ENCODE measurements at regions not wholly inside any gene's neighbourhood (a gene's known extent, or its start where the extent isn't known, plus 50 kb on each side); places are given as distances from the start of the nearest gene placed in this dataset.
"Not testable (repeated sequence)": the region's sequence is repeated elsewhere in the genome, so short reads cannot be mapped to it uniquely, and the experiment has no call there.

DNA sequence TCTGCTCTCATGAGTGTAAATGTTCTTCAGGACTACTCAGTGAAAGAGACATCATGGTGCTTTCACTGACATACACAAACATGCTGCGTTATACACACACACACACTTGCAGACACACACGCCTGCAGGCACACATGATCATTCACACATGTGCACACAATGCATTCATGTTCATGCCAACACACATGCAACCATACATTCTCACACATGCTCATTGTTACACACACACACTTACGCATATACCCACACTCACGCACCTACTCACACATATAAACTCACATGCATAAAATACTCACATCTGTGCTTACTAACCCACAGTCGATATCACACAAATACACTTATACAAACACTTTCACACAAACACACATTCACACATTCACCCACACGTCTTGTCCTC is 241.6 kb downstream of the LMX1A start:
- ATAC-seq (no peak), DNase-seq (no peak)
- H3K27ac ChIP-seq, result no peak overlapping the region
- no peak overlapping the region for H3K4me3 ChIP-seq
- H3K36me3 ChIP-seq, result no peaks in the 10 kb centered on the region
- peaks cover 0 to 5% (median 0%) of the 10 kb centered on the region in 12 donors for H3K4me1 ChIP-seq
- WGBS, 4 donors, result 73 to 80% (median 78%) methylated on average over 6 of the region's 6 CpGs
- H3K9me3 ChIP-seq, result no peaks in the 10 kb centered on the region
- no peak for TF ChIP-seq POLR2A (IDR thresholded peaks at IDR 0.05)
- TF ChIP-seq, protein P1, sequence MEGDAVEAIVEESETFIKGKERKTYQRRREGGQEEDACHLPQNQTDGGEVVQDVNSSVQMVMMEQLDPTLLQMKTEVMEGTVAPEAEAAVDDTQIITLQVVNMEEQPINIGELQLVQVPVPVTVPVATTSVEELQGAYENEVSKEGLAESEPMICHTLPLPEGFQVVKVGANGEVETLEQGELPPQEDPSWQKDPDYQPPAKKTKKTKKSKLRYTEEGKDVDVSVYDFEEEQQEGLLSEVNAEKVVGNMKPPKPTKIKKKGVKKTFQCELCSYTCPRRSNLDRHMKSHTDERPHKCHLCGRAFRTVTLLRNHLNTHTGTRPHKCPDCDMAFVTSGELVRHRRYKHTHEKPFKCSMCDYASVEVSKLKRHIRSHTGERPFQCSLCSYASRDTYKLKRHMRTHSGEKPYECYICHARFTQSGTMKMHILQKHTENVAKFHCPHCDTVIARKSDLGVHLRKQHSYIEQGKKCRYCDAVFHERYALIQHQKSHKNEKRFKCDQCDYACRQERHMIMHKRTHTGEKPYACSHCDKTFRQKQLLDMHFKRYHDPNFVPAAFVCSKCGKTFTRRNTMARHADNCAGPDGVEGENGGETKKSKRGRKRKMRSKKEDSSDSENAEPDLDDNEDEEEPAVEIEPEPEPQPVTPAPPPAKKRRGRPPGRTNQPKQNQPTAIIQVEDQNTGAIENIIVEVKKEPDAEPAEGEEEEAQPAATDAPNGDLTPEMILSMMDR (IDR thresholded peaks at IDR 0.05), result no peak
- intact Hi-C loops (cut with DNase I), result no loop called here
- H3K27me3 ChIP-seq, result peaks cover 0 to 67% (median 24%) of the 10 kb centered on the region in 9 donors

DNA sequence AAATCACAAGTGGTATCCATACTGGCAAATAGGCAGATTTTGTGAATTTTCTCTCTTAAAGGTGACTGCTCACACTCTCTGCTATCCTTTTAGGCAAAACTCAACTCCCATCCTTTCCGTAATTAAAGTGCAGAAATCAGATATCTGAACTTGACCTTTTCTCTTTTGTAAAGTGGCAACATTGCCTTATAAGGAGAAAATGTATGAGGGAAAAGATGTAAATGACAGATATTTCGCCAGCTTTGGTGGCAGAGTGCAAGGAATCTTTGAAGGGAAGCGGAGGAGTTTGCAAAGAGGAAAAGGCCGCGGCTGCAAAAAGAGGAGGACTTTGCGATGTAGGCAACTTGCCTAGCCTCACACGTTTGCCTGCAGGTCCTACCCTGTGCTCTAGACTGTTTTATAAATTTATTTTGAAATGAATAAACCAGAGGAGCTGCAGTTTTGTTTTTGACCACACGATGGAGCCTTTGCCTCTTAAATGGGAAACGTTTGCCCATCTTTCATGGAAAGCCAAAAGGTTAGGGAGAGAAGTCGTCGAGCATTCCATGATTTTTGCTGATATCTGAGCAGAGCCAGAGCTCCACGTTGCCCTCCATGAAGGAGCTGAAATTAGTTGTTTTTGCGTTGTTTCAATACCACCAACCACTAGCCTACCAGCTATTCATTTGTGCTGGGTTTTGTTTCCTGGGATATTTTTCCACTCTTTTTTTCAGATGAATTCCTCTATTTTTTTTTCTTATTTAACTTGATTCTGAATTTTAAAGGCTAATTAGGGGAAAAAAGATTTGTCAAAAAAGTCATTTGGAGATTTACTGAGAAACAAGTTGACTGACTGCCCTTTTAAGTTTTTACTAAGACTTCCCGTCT is 242.3 kb downstream of the LMX1A start:
- Histone ChIP-seq H3K4me1 (peaks cover 0 to 5% (median 0%) of the 10 kb centered on the region in 12 donors), H3K27ac (no peak overlapping the region), H3K27me3 (peaks cover 0 to 67% (median 24%) of the 10 kb centered on the region in 9 donors), H3K36me3 (no peaks in the 10 kb centered on the region), H3K9me3 (no peaks in the 10 kb centered on the region), H3K4me3 (no peak overlapping the region)
- DNase-seq (no peak), ATAC-seq (no peak)
- intact Hi-C loops (cut with DNase I), result no loop called here
- 18 to 24% (median 23%) methylated on average over 14 of the region's 14 CpGs for WGBS, 4 donors
- TF ChIP-seq, protein P1 (IDR thresholded peaks at IDR 0.05), result peak; percentile 53 to 81 (median 71)
- no peak for TF ChIP-seq POLR2A (IDR thresholded peaks at IDR 0.05)

DNA sequence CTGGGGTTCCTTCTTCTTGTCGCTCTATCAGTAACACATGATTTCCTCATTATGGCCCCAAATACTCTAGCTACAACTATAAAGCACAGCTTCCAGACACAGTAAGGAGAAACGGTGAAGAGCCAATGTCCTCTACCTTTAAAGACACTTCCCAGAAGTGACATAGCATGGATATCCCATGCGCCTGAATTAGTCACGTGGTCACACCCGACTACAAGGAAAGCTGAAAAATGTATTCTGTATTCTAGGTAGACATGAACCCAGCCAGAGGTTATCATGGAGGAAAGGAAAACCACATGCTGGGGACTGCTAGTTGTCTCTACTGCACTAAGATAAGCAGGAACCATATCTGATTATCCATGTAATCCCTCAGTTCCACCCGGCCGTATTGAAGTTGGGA is 244.3 kb downstream of the LMX1A start:
- no peaks in the 10 kb centered on the region for H3K36me3 ChIP-seq
- peaks cover 0 to under 1% (median 0%) of the 10 kb centered on the region in 12 donors for H3K4me1 ChIP-seq
- peaks cover 0 to 53% (median 10%) of the 10 kb centered on the region in 9 donors for H3K27me3 ChIP-seq
- intact Hi-C loops (cut with DNase I), result no loop called here
- 68 to 78% (median 73%) methylated on average over 7 of the region's 7 CpGs for WGBS, 4 donors
- ATAC-seq (no peak), DNase-seq (no peak)
- H3K9me3 ChIP-seq, result no peaks in the 10 kb centered on the region
- H3K4me3 ChIP-seq, result no peak overlapping the region
- no peak overlapping the region for H3K27ac ChIP-seq
- TF ChIP-seq, protein P1 (IDR thresholded peaks at IDR 0.05), result no peak
- no peak for TF ChIP-seq POLR2A (IDR thresholded peaks at IDR 0.05)

DNA sequence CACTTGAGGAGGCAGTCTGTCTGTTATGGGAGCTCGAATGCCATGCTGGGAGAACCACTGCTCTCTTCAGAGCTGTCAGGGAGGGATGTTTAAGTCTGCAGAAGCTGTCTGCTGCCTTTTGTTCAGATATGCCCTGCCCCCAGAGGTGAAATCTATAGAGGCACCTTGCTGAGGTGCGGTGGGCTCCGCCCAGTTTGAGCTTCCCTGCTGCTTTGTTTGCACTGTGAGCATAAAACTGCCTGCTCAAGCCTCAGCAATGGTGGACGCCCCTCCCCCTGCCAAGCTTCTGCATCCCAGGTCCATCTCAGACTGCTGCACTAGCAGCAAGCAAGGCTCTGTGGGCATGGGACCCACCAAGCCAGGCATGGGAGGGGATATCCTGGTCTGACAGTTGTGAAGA is 247.5 kb downstream of the LMX1A start:
- no peak for ATAC-seq
- Histone ChIP-seq H3K9me3 (peaks cover 0 to 12% (median 0%) of the 10 kb centered on the region in 12 donors), H3K4me1 (no peaks in the 10 kb centered on the region), H3K4me3 (no peak overlapping the region), H3K27me3 (peaks cover 0 to 33% (median 2%) of the 10 kb centered on the region in 9 donors), H3K27ac (no peak overlapping the region), H3K36me3 (no peaks in the 10 kb centered on the region)
- TF ChIP-seq, protein P1 (IDR thresholded peaks at IDR 0.05), result no peak
- no peak for TF ChIP-seq POLR2A (IDR thresholded peaks at IDR 0.05)
- intact Hi-C loops (cut with DNase I), result no loop called here
- WGBS, 4 donors, result 60 to 78% (median 71%) methylated on average over 3 to 4 of the region's 4 CpGs
- DNase-seq, result no peak

DNA sequence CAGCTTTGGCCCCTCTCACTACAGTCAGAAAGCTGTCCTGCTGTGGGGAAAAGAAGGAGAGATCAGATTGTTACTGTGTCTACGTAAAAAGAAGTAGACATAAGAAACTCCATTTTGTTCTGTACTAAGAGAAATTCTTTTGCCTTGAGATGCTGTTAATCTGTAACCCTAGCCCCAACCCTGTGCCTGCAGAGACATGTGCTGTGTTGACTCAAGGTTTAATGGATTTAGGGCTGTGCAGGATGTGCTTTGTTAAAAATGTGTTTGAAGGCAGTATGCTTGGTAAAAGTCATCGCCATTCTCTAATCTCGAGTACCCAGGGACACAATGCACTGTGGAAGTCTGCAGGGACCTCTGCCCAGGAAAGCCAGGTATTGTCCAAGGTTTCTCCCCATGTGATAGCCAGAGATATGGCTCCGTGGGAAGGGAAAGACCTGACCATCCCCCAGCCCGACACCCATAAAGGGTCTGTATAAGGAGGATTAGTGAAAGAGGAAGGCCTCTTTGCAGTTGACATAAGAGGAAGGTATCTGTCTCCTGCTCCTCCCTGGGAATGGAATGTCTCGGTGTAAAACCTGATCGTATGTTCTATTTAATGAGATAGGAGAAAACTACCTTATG is 263.9 kb downstream of the LMX1A start:
- H3K36me3 ChIP-seq; H3K27ac ChIP-seq; DNase-seq; H3K4me1 ChIP-seq; H3K4me3 ChIP-seq; intact Hi-C loops (cut with DNase I); H3K27me3 ChIP-seq; ATAC-seq: not testable (repeated sequence)
- WGBS, 4 donors, result 68 to 80% (median 74%) methylated on average over 7 of the region's 7 CpGs
- H3K9me3 ChIP-seq, result peaks cover 0 to 36% (median 14%) of the 10 kb centered on the region in 12 donors

Data from heart left ventricle (tissue), 16 donors.